Panc1 (cell line): ENCODE measurements at regions not wholly inside any gene's neighbourhood (a gene's known extent, or its start where the extent isn't known, plus 50 kb on each side); places are given as distances from the start of the nearest gene placed in this dataset.

ENCODE experiments used
- POLR2AphosphoS5 ChIP-seq: IDR thresholded peaks from 2 replicates; pipeline ENCODE4 v1.6.1; 2012; ENCODE audit warnings: mild to moderate bottlenecking, low read depth, low read length, moderate library complexity
- SIN3A ChIP-seq: IDR thresholded peaks from 2 replicates; pipeline ENCODE4 v1.6.1; 2012; ENCODE audit warnings: low read depth, mild to moderate bottlenecking, low read length, moderate library complexity, borderline replicate concordance; ENCODE audit not compliant: insufficient read depth
- TCF7L2 ChIP-seq: IDR thresholded peaks from 2 replicates; pipeline ENCODE4 v1.6.1; 2011; ENCODE audit warnings: mild to moderate bottlenecking, low read depth, low read length, inconsistent platforms
- TF ChIP-seq, protein P1 (sequence below): fragments of 450-650 bp; IDR thresholded peaks from 2 replicates; pipeline ENCODE4 v1.5.1; 2017; ENCODE audit warnings: mild to moderate bottlenecking

- TF ChIP-seq, protein P1, sequence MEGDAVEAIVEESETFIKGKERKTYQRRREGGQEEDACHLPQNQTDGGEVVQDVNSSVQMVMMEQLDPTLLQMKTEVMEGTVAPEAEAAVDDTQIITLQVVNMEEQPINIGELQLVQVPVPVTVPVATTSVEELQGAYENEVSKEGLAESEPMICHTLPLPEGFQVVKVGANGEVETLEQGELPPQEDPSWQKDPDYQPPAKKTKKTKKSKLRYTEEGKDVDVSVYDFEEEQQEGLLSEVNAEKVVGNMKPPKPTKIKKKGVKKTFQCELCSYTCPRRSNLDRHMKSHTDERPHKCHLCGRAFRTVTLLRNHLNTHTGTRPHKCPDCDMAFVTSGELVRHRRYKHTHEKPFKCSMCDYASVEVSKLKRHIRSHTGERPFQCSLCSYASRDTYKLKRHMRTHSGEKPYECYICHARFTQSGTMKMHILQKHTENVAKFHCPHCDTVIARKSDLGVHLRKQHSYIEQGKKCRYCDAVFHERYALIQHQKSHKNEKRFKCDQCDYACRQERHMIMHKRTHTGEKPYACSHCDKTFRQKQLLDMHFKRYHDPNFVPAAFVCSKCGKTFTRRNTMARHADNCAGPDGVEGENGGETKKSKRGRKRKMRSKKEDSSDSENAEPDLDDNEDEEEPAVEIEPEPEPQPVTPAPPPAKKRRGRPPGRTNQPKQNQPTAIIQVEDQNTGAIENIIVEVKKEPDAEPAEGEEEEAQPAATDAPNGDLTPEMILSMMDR: no peak
- no peak for TF ChIP-seq POLR2AphosphoS5
- TF ChIP-seq SIN3A: no peak
- TF ChIP-seq TCF7L2: no peak
Observed at GRCh38 chr5:130278136-130278535, 373.9 kb downstream of the CHSY3 start.
